NCI-H128 (cell line): ENCODE measurements at regions not wholly inside any gene's neighbourhood (a gene's known extent, or its start where the extent isn't known, plus 50 kb on each side); places are given as distances from the start of the nearest gene placed in this dataset.
A peak's percentile ranks its signal among the peaks of the same experiment; 100 is the strongest.

ENCODE experiments used
- DNase-seq: peaks from one replicate; lab custom pipeline; 2025; ENCODE audit not compliant: unreplicated experiment; lab: John Stamatoyannopoulos, UW

DNA sequence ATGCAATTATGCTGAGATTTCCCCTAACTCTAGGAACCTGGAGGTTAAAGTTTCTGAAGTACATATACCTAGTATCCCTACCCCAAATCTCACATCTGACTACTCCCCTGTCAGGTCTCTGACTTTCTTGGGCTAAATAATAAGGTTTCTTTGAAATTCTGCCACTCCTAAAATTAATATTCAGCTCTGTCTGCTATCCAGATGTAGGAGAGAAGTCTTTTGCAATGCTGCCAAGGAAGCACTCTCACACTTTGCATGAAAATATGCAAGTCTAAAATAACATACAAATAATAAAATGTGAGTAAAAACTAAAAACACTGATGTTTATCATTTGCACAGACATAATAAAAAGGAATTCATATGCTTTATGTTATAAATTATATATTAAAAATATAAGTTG, 196.9 kb upstream of the LRFN5 start:
- no peak for DNase-seq

DNA sequence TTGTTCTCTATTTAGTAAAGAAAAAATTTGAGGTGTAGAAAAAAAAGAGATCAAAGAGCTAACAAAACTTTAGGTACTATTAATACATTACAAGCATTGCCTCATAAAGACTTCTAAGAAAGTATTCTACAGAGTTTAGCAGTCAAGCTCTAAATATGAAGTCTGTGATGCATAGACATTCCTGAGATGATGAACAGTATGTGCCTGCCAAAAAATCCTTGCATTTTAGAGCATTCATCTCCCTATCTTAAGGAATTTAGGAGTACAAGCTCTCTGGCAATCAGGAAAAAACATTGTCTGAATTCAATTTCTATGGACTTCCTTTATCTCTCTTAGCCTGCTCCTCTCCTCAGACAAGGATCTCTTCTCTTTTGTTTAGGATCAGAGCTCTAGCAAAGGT, 202.6 kb upstream of the LRFN5 start:
- no peak for DNase-seq

DNA sequence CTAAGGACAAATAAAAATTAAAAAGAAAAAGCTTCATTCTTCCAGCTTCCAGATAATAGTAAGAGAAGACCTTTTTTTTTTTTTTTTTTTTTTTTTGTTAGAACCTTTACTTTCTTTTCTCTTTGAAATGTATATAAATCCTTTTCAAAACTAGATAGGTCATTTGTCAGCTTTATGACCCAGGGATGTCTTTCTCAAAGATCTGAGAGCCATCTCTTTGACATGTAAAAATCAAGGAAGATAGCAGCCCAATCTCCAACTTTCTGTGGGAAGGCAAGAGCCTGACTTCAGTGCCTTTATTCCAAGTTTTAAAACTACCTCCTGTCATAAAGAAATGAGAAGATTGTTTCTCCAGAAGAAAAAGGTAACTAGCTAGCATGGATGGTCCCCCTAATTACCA, 203.3 kb upstream of the LRFN5 start:
- no peak for DNase-seq

DNA sequence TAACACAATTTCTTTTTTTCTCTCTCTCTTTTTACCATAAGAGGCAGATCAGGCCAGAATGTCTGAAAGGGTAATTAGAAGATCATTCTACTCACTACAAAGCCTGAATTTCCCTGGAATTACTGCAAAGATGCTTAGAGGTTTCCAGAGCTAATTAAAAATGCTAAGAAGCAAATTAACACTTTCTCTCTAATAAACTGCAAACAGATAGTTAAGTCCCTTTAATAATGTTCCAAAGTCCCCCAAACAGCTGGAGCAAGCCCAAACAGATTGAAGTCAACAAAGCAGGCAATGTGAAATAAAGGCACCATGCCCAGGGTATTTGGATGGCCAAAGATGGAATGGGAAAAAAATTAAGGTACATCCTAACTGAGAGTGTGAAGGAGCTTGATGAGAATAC, 208.8 kb upstream of the LRFN5 start:
- no peak for DNase-seq

DNA sequence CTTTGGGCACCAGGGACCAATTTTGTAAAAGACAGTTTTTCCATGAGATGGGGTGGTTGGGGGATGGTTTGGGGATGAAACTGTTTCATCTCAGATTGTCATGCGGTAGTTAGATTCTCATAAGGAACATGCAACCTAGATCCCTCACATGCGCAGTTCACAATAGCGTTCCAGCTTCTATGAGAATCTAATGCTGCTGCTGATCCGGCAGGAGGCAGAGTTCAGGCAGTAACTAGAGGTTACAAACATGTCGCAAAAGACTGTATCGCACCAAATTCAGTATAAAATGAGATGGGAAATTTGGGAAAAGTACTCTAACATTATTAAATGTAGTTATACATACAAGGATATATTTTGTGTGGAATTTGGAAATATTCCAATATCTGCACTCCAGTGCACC, 213.2 kb upstream of the LRFN5 start:
- DNase-seq = no peak

DNA sequence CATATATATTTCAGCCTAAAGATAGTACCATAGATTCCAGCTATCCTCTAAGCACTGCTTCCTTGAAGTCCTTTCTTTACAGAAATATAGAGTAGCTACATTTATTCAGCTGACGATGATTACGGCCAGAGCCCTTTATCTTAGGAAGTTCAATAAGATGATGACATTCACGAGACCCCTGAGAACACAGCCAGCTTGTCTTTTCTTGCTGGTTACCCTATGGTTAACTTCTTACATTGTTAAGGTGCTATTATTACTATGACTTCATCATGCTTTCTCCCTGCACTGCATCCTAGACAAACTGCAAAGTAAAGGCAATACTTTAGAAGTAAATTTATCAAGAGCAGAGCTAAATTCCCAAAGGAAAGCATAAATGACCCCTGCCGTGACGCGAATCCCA, 214.4 kb upstream of the LRFN5 start:
- DNase-seq = no peak

DNA sequence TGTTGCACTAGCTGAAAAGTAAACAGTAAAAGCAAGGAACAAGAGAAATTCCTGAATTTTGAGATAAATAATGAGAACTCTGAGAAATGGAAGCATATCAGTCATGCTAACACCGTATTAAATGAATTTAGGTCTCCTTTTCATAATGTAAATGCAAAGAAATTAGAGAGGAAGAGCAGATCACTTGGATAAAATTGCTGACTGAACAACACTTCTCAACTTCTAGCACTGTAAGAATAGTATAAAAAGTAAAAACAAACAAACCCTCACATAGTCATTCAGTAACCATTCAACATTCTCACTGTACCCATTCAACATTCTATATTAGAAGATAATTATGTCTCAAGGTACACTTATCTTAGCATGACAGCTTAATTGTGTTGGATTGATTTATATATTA, 217.3 kb upstream of the LRFN5 start:
- DNase-seq = no peak

DNA sequence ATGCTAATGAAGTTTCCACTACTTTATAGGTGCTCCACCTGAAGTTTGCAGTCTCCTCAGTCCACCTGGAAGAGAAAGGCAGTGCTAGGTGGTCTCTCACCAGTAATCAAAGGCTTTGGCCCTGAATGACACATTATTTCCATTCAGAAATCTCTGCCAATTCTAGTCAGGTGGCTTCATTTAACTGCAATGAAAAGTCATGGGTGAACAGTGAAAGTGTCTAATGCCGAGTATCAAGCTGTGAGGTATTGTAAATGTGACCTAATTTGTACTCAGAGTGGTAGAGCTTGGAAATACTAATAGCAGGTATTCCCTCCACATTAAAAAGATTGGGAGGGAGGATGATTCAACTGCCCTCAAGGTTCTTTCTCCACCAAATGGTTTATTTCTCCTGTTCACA, 220.9 kb upstream of the LRFN5 start:
- DNase-seq = no peak

DNA sequence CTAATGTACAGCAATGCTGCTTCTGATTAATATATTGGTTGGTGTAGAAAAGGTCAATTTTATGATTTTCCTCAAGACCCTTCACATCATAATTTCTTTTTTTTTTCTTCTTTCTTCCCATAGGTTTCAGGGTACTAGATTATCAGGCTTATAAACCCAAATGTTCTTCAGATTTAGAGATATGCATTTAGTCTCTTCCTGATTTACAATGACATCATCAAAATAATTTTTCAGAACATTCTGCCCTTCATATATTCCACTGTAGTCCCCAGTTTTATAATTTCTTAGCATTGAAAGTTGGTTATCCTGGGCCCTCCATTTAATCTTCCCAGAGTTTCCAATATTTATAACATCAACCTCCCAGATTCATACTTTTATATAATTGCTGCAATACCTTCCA, 226.7 kb upstream of the LRFN5 start:
- DNase-seq = no peak

DNA sequence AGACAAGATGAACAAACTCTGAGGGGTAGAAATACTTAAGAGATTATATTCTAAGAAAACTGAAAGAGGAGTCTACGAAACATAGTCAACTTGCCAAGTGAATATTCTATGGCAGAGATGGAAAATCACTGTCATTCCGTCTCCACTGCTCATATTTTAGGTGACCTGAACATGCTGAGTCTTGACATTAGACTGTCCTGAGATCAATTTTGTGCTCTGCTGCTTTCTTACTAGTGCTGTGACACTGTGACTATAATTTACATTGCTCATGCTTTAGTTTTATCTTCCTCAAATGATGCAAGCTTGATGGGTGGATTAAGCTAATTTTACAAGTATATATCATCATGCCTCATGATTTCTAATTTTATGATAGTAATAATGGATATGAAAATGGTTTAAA, 228.2 kb upstream of the LRFN5 start:
- DNase-seq = no peak

DNA sequence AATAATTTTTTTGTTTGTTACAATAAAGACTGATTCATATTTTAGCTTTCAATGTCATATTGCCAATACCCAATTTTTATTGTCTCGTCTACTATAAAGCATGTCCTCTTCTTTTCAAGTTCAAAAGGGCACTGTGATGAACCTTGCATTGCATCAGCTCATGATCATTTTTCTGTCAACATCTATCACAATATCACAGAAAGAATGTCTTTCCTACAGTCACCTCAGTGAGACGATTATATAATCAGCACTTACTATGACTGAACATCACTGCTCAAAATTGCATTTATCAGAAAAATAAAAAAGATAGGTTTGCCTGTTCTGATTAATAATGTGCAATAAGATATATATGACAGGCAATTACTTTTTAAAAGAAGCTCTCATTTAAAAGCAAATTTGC, 228.7 kb upstream of the LRFN5 start:
- DNase-seq = no peak

DNA sequence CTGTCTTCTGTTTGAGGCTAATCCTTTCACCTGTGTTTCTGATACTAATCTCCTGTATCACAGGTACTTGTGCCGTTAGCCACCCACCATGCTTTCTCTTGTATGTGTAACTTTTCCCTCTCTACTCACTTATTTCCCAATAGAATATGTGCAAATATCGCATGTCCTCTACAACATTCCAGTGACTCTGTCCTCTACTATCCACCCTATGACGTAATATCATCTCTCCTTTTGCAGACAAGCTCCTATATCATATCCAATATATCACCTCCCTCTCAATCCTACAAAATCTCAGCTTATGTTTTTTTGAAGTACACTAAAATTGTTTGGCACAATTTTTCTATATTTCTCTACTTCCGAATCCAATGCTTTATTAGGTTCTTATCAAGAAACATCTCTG, 232.6 kb upstream of the LRFN5 start:
- DNase-seq = no peak

DNA sequence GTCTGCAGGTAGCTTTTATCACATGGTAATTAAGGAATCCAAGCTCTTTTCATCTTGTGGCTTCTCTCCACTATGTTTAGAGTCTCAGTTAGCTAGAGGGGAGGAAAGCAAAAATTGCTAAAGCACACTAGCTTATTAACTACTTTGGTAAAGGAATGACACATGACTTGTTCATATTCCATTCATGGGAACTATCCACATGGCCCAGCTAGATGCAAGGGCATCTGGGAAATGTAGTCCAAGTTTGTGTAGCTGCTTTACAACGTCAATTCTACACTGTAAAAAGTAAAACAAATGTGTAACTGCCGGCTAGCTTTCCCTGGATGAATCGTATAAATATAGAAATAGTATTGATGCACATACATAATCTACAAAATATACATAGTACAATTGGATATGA, 244.5 kb upstream of the LRFN5 start:
- DNase-seq = no peak

DNA sequence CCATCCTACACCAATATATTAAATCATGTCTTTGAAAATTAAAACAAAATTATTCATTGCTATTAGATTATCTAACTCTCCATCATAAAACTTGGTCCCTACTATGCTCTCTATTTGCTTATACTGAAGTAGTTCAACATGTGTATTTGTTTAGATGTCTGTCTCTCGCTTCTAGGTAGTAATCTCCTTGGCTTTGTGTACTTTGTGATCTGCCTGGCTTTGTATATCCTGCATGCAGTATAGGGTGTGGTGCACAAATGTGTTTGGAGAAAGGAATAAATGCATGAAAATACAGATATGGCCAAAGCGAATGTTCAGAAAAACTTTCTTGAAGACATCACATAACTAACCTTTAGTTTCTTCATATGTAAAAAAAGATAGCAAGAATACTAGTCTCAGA, 246.6 kb upstream of the LRFN5 start:
- no peak for DNase-seq

DNA sequence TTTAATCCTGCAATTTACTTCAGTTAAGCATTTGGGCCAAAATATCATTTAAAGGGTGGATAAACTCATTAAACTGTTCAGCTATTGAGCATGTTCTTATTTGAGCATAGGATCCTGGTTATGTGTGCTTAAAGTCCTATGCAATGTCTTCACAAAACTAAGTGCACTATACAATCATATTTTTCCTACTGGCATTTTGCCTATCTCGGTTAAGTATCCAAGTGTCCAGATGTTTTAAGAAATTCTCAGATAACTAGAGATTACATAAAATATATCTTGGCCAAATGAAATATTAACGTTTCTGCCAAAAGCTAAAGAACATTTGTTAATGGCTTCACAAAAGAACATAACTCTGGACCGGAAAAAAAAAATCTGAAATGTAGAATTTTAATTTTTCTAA, 250.8 kb upstream of the LRFN5 start:
- DNase-seq = no peak

DNA sequence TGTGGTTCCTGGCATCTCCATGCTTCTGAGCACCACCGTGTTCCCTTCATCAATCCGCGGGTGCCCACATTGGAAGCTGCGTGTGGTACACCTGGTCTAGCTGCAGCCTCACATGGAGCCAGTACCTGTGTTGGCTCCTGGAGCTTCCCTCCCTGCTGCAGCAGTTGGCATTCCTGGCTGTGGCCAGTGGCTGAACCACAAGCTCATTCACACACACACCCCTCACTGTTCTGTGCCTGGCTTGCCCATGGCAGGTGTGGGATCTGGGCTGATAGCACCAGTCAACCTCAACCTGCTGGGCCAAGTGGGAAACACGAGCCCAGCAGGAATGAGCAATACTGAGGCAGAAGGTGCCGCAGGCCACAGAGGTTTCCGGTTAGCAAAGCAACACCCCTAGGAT, 256.2 kb upstream of the LRFN5 start:
- DNase-seq = no peak

DNA sequence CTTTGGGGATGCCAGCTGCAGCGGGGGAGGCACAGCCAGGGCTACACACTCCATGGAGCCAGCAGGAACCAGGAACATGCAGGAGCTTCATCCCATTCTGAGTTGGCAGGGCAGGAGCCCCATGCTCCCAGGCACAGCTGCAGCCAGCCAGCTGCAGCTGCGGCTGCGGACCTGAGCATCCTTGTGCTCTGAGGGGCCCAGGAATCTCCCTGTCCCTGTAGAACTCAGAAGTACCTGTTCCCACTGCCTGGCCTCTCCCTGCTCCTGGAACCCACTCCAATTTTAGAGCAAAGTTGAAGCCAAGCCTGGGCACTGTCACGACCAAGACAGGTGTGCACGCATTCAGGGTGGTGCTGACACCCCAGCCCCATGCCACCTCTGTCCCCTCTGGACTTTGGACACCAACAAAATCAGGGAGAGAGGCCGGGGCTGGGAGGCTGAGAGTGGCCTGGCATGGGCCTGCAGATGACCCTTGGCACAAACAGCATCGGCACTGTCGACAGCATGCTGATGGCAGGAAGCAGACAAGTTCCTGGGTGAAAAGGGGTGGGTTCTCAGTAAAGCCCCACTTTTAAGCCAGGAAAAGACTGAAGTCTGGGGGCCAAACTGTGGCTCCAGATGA, 257.3 kb upstream of the LRFN5 start:
- DNase-seq = no peak

DNA sequence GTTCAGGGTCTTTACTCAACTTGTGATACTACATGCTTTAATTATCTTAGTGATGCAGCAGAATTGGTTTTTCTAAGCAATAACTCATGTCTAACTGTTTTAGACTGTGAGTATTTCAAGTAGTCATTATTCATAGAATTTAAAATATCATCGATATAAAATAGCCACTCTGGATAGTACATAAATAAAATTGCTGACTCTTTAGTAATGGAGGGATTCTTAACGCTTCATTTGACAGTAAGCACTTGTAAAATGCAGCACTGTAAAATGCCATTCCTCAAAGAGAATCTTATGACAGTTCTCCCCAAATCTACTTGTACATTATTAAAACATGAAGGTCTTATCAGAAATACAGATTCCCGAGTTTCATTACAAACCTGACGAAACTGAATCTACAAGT, 262.8 kb upstream of the LRFN5 start:
- DNase-seq = no peak

DNA sequence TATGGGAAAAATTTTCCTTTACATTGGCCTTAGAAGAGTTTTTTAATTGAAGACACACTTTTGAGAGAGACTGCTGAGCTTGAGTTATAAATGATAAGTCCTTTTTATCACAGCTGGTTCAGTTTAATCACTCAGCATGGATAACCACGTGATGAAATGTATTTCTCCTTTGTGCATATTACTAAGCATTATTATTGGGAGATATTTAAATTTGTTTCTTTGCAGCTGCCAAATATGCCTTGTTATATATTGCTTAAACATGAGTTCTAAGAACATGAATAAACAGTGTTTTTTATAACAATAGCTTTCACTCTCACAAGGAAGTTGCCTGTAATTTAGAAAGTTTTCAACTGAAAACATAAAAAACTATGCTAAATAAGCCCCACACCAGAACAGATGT, 293.5 kb upstream of the LRFN5 start:
- DNase-seq = no peak

DNA sequence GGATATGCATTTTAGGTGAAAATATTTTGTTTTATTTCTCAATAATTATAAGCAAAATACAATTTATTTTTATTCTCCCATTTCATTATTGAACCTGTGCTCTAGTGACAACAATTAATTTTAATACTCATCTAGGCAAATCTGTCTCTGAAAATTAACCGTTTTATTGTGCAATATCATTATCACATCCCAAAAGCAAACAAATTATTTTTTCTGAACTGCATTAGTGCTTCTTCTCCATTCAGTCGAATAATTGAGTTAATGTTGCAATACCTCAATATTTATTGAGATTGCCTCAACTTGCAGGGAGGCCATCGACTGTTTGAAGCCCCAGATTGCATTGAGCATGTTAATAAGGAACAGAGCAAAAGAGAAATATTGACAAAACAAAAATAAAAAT, 303.2 kb upstream of the LRFN5 start:
- no peak for DNase-seq

DNA sequence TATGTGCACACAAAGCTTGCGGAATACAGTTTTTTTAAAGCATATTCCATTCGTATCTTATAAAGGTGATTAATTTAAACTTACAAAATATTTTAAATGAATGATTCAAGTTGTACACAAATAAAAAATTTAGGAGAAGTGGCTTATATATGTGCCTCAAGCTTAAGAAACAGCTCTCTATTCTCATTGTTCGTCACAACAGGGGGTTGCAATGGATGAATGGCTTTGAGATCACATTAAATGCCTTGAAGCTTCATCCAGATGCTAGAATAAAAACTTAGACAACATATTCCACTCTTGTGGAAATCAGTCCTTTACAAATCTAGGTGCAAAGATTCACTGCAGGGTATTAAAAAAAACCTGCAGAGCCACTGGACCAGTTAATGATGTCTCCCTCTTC, 303.9 kb upstream of the LRFN5 start:
- DNase-seq = peak; percentile 55

DNA sequence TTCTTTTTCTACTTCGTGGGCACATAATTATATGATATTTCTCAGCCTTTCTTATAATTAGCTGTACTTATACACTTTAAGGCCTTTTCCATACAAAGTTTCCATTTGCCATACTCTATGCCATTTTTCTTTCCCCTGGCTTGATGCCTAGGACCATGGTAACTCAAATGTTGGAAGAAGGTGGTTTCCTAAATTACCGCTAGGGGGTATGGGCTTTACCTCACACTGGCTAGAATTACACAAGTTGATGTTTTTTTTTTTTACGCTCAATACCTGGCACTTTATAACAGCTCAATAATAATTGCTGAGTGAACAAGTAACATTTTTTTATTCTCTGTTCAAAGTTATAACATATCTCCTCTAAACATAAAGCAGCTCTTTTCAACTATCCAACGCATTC, 306.8 kb upstream of the LRFN5 start:
- DNase-seq = no peak

DNA sequence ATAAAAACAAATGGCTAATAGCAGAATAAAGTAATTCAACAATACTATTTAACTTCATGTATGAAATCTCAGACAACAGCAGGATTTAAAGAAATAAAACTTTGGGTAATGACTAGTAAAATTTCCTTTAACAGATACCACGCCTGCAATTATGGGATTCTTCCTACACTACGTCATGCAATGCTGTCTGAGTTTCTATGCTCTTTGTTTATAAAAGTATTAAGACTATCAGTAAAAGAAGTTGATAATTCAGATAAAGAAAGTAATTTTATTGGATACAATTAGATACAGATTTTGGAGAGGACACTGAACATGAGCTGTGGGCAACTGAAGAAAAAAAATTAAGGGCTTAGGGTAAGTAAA, 308.4 kb upstream of the LRFN5 start:
- DNase-seq = no peak
